ENCODE measurements at regions not wholly inside any gene's neighbourhood (a gene's known extent, or its start where the extent isn't known, plus 50 kb on each side); places are given as distances from the start of the nearest gene placed in this dataset.

DNA sequence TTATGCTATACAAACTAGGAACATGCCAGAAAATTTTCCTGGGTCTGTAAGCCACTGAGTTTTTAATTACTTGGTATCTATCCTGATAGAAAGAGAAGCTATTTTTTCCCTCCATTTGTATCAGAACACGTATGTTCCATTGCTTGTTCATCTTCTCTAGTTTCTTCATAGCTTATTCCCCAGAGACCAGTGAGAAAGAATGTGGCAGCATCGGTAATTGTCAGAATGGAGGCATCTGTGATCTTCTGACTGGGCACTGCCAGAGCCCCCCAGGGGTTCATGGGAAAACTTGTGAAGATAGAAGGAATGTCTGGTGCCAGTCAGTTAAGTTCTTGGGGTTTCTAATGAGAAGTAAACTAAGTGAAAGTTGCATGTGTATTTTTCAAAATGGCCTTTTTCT, 720.2 kb upstream of the GOLIM4 start:
- TF ChIP-seq POLR2AphosphoS5 (IDR thresholded peaks at IDR 0.05; ENCODE audit: borderline replicate concordance, low read depth, low read length) (no peak), EZH2 (IDR thresholded peaks at IDR 0.05) (no peak), FOXP2 (optimal IDR thresholded peaks at IDR 0.05; ENCODE audit: control extremely low read depth, extremely low read length, insufficient read depth) (no peak)
